DND-41 (cell line): ENCODE measurements at regions not wholly inside any gene's neighbourhood (a gene's known extent, or its start where the extent isn't known, plus 50 kb on each side); places are given as distances from the start of the nearest gene placed in this dataset.

ENCODE experiments used
- EZH2 ChIP-seq: IDR thresholded peaks from 3 replicates; pipeline ENCODE4 v1.6.1; 2012; ENCODE audit warnings: borderline replicate concordance, low read depth, mild to moderate bottlenecking, moderate library complexity, low read length, inconsistent platforms; ENCODE audit not compliant: severe bottlenecking
- TF ChIP-seq, protein P1 (sequence below): IDR thresholded peaks from 2 replicates; pipeline ENCODE4 v1.5.1; 2012; ENCODE audit warnings: borderline replicate concordance, low read length, moderate library complexity, mild to moderate bottlenecking; ENCODE audit not compliant: poor library complexity, severe bottlenecking; ENCODE audit errors: extremely low read depth

- TF ChIP-seq EZH2: no peak
- TF ChIP-seq, protein P1, sequence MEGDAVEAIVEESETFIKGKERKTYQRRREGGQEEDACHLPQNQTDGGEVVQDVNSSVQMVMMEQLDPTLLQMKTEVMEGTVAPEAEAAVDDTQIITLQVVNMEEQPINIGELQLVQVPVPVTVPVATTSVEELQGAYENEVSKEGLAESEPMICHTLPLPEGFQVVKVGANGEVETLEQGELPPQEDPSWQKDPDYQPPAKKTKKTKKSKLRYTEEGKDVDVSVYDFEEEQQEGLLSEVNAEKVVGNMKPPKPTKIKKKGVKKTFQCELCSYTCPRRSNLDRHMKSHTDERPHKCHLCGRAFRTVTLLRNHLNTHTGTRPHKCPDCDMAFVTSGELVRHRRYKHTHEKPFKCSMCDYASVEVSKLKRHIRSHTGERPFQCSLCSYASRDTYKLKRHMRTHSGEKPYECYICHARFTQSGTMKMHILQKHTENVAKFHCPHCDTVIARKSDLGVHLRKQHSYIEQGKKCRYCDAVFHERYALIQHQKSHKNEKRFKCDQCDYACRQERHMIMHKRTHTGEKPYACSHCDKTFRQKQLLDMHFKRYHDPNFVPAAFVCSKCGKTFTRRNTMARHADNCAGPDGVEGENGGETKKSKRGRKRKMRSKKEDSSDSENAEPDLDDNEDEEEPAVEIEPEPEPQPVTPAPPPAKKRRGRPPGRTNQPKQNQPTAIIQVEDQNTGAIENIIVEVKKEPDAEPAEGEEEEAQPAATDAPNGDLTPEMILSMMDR: no peak
Measured at GRCh38 chr13:67588607-67589006, 358.5 kb upstream of the PCDH9 start.
